WTC11 (cell line): ENCODE measurements at regions not wholly inside any gene's neighbourhood (a gene's known extent, or its start where the extent isn't known, plus 50 kb on each side); places are given as distances from the start of the nearest gene placed in this dataset.

ENCODE experiments used
- ATAC-seq: fragments of 200-7000 bp; cut with Tn5 transposase; 2 replicates; pipeline ENCODE4 v1.10.0; 2021; ENCODE audit warnings: mild to moderate bottlenecking, moderate library complexity
- CTCF ChIA-PET: fragments of 300-600 bp; sonication (Branson Sonifier 250); formaldehyde crosslinking; loops from one replicate; lab custom pipeline; 2021; ENCODE audit warnings: antibody characterized with exemption; lab: Charles Lee
- POLR2A ChIA-PET: fragments of 350-600 bp; sonication (Branson Sonifier 250); formaldehyde crosslinking; loops from one replicate; lab custom pipeline; 2021; ENCODE audit warnings: antibody characterized with exemption; lab: Charles Lee
- DNase-seq: peaks from one replicate; pipeline ENCODE4 v3.0.0; 2021; ENCODE audit warnings: low spot score
- H3K27ac Mint-ChIP-seq: 2 replicates; pipeline ENCODE4 v1.8.0; 2021; ENCODE audit warnings: mixed read lengths
- H3K27me3 Mint-ChIP-seq: 2 replicates; pipeline ENCODE4 v1.8.0; 2021; ENCODE audit warnings: low read depth, mild to moderate bottlenecking, moderate library complexity, mixed read lengths
- H3K36me3 Mint-ChIP-seq: 2 replicates; pipeline ENCODE4 v1.8.0; 2021; ENCODE audit warnings: mixed read lengths
- H3K4me1 Mint-ChIP-seq: 2 replicates; pipeline ENCODE4 v1.8.0; 2022; ENCODE audit warnings: mixed read lengths
- H3K4me3 Mint-ChIP-seq: 2 replicates; pipeline ENCODE4 v1.8.0; 2021; ENCODE audit warnings: mild to moderate bottlenecking, moderate library complexity, mixed read lengths
- H3K9me3 Mint-ChIP-seq: 2 replicates; pipeline ENCODE4 v1.8.0; 2021; ENCODE audit warnings: mixed read lengths
- ATF3 ChIP-seq: sonication (generic); formaldehyde crosslinking; conservative IDR thresholded peaks from 2 replicates; pipeline ENCODE4 v1.8.1; 2022; ENCODE audit warnings: mild to moderate bottlenecking, missing genetic modification reagents
- CBFB ChIP-seq: sonication (generic); formaldehyde crosslinking; IDR thresholded peaks from 2 replicates; pipeline ENCODE4 v1.8.1; 2022; ENCODE audit warnings: mild to moderate bottlenecking, low read depth, missing genetic modification reagents
- EMX1 ChIP-seq: fragments of 250-450 bp; sonication (Bioruptor Pico); IDR thresholded peaks from 2 replicates; pipeline ENCODE4 v1.8.0; 2021; ENCODE audit warnings: mild to moderate bottlenecking
- FOXK1 ChIP-seq: sonication (generic); formaldehyde crosslinking; IDR thresholded peaks from 2 replicates; pipeline ENCODE4 v1.8.0; 2022; ENCODE audit warnings: mild to moderate bottlenecking, moderate library complexity, missing genetic modification reagents
- GTF2I ChIP-seq: fragments of 250-450 bp; sonication (Bioruptor Pico); conservative IDR thresholded peaks from 2 replicates; pipeline ENCODE4 v1.4.0; 2021; ENCODE audit warnings: mild to moderate bottlenecking
- IRF2 ChIP-seq: sonication (generic); formaldehyde crosslinking; IDR thresholded peaks from 2 replicates; pipeline ENCODE4 v1.8.0; 2022; ENCODE audit warnings: low read depth, missing genetic modification reagents, borderline replicate concordance
- NR1H2 ChIP-seq: sonication (generic); formaldehyde crosslinking; IDR thresholded peaks from 2 replicates; pipeline ENCODE4 v1.9.0; 2021; ENCODE audit warnings: mild to moderate bottlenecking, moderate library complexity, missing genetic modification reagents
- RELA ChIP-seq: sonication (generic); formaldehyde crosslinking; IDR thresholded peaks from 2 replicates; pipeline ENCODE4 v1.8.1; 2022; ENCODE audit warnings: missing genetic modification reagents, mild to moderate bottlenecking, borderline replicate concordance
- RORB ChIP-seq: fragments of 250-450 bp; sonication (Bioruptor Pico); IDR thresholded peaks from 2 replicates; pipeline ENCODE4 v1.9.0; 2021; ENCODE audit warnings: mild to moderate bottlenecking
- SP1 ChIP-seq: sonication (generic); formaldehyde crosslinking; conservative IDR thresholded peaks from 2 replicates; pipeline ENCODE4 v1.8.1; 2022; ENCODE audit warnings: missing genetic modification reagents
- TEAD4 ChIP-seq: sonication (generic); formaldehyde crosslinking; IDR thresholded peaks from 2 replicates; pipeline ENCODE4 v1.8.0; 2022; ENCODE audit warnings: mild to moderate bottlenecking, missing genetic modification reagents
- USF2 ChIP-seq: sonication (generic); formaldehyde crosslinking; IDR thresholded peaks from 2 replicates; pipeline ENCODE4 v1.8.1; 2023; ENCODE audit warnings: mild to moderate bottlenecking, missing genetic modification reagents, moderate library complexity
- ZNF532 ChIP-seq: fragments of 250-450 bp; sonication (Bioruptor Pico); IDR thresholded peaks from 2 replicates; pipeline ENCODE4 v1.9.0; 2021; ENCODE audit warnings: mild to moderate bottlenecking, borderline replicate concordance
- TF ChIP-seq, protein P1 (sequence below): sonication (generic); formaldehyde crosslinking; IDR thresholded peaks from 2 replicates; pipeline ENCODE4 v1.8.1; 2023; ENCODE audit warnings: mild to moderate bottlenecking, missing genetic modification reagents, moderate library complexity
- TF ChIP-seq, protein P2 (sequence below): sonication (generic); formaldehyde crosslinking; IDR thresholded peaks from 2 replicates; pipeline ENCODE4 v1.8.1; 2023; ENCODE audit warnings: mild to moderate bottlenecking, missing genetic modification reagents
- TF ChIP-seq, protein P3 (sequence below): sonication (generic); formaldehyde crosslinking; IDR thresholded peaks from 2 replicates; pipeline ENCODE4 v1.8.1; 2023; ENCODE audit warnings: mild to moderate bottlenecking, moderate library complexity, missing genetic modification reagents
- TF ChIP-seq, protein P4 (sequence below): sonication (generic); formaldehyde crosslinking; IDR thresholded peaks from 2 replicates; pipeline ENCODE4 v1.8.1; 2023; ENCODE audit warnings: mild to moderate bottlenecking, missing genetic modification reagents
- TF ChIP-seq, protein P5 (sequence below): sonication (generic); formaldehyde crosslinking; IDR thresholded peaks from 2 replicates; pipeline ENCODE4 v1.8.0; 2022; ENCODE audit warnings: mild to moderate bottlenecking, missing genetic modification reagents

- no peak for TF ChIP-seq CBFB (CRISPR knock-in tag)
These were observed 240.5 kb upstream of the CCNH start (continued) for GRCh38 chr5:87653242-87653641.

DNA sequence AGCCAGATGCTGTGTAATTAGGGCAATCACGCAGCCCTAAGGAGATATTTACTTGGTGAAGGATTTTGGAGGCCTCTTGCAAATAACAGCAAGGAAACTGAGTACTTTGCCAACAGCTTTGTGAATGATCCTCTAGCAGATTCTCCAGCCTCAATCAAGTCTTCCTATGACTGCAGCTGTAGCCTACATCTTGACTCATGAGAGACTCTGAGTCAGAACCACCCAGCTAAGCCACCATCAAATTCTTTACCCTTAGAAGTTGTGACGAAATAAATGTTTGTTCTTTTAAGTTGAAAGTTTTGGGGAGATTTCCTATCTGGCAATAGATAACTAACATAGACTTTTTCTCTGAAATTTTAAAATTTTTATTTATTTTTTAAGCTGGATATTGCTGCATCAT is 237.6 kb upstream of the CCNH start:
- ChIA-PET CTCF (interaction anchor here (0.6 kb wide), 1 partner anchor 20 kb away, joined by 4 read pairs; no protein-coding TSS in a partner anchor), POLR2A (no interaction called here)
- no peak for ATAC-seq
- DNase-seq = no peak
- peaks cover 5% of the 10 kb centered on the region for H3K4me1 Mint-ChIP-seq
- H3K4me3 Mint-ChIP-seq = no peak overlapping the region
- no peaks in the 10 kb centered on the region for H3K9me3 Mint-ChIP-seq
- no peaks in the 10 kb centered on the region for H3K36me3 Mint-ChIP-seq
- no peaks in the 10 kb centered on the region for H3K27me3 Mint-ChIP-seq
- TF ChIP-seq FOXK1 (no peak), ATF3 (no peak), GTF2I (CRISPR knock-in tag) (no peak), NR1H2 (CRISPR knock-in tag) (no peak), RORB (no peak), IRF2 (CRISPR knock-in tag) (no peak)
- TF ChIP-seq, protein P1, sequence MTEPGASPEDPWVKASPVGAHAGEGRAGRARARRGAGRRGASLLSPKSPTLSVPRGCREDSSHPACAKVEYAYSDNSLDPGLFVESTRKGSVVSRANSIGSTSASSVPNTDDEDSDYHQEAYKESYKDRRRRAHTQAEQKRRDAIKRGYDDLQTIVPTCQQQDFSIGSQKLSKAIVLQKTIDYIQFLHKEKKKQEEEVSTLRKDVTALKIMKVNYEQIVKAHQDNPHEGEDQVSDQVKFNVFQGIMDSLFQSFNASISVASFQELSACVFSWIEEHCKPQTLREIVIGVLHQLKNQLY (CRISPR knock-in tag) = no peak
- TF ChIP-seq, protein P2, sequence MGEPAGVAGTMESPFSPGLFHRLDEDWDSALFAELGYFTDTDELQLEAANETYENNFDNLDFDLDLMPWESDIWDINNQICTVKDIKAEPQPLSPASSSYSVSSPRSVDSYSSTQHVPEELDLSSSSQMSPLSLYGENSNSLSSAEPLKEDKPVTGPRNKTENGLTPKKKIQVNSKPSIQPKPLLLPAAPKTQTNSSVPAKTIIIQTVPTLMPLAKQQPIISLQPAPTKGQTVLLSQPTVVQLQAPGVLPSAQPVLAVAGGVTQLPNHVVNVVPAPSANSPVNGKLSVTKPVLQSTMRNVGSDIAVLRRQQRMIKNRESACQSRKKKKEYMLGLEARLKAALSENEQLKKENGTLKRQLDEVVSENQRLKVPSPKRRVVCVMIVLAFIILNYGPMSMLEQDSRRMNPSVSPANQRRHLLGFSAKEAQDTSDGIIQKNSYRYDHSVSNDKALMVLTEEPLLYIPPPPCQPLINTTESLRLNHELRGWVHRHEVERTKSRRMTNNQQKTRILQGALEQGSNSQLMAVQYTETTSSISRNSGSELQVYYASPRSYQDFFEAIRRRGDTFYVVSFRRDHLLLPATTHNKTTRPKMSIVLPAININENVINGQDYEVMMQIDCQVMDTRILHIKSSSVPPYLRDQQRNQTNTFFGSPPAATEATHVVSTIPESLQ (CRISPR knock-in tag) = no peak
- no peak overlapping the region for H3K27ac Mint-ChIP-seq

DNA sequence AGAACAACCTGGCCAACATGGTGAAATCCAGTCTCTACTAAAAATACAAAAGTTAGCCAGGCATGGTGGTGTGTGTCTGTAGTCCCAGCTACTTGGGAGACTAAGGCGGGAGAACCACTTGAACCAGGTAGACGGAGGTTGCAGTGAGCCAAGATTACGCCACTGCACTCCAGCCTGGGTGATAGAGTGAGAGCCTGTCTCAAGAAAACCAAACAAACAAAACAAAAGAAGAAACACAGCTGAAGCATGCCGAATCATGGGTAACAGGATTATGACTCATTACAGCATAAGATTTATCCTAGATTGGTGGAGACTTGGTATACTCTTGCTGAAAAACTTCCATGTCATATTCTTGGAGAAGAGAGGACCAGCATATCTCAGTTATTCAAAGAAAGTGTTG is 236.7 kb upstream of the CCNH start:
- Mint-ChIP-seq H3K36me3 (no peaks in the 10 kb centered on the region), H3K4me1 (peaks cover 6% of the 10 kb centered on the region), H3K27ac (no peak overlapping the region), H3K4me3 (no peak overlapping the region), H3K27me3 (no peaks in the 10 kb centered on the region), H3K9me3 (no peaks in the 10 kb centered on the region)
- ATAC-seq (no peak), DNase-seq (no peak)
- ChIA-PET POLR2A (no interaction called here), CTCF (no interaction called here)
- TF ChIP-seq ZNF532 (CRISPR knock-in tag) (no peak), USF2 (CRISPR knock-in tag) (no peak), SP1 (CRISPR knock-in tag) (no peak), TEAD4 (no peak), RELA (no peak), EMX1 (CRISPR knock-in tag) (no peak), NR1H2 (CRISPR knock-in tag) (no peak)
- TF ChIP-seq, protein P3, sequence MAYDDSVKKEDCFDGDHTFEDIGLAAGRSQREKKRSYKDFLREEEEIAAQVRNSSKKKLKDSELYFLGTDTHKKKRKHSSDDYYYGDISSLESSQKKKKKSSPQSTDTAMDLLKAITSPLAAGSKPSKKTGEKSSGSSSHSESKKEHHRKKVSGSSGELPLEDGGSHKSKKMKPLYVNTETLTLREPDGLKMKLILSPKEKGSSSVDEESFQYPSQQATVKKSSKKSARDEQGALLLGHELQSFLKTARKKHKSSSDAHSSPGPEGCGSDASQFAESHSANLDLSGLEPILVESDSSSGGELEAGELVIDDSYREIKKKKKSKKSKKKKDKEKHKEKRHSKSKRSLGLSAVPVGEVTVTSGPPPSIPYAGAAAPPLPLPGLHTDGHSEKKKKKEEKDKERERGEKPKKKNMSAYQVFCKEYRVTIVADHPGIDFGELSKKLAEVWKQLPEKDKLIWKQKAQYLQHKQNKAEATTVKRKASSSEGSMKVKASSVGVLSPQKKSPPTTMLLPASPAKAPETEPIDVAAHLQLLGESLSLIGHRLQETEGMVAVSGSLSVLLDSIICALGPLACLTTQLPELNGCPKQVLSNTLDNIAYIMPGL = no peak
- TF ChIP-seq, protein P4, sequence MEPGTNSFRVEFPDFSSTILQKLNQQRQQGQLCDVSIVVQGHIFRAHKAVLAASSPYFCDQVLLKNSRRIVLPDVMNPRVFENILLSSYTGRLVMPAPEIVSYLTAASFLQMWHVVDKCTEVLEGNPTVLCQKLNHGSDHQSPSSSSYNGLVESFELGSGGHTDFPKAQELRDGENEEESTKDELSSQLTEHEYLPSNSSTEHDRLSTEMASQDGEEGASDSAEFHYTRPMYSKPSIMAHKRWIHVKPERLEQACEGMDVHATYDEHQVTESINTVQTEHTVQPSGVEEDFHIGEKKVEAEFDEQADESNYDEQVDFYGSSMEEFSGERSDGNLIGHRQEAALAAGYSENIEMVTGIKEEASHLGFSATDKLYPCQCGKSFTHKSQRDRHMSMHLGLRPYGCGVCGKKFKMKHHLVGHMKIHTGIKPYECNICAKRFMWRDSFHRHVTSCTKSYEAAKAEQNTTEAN (CRISPR knock-in tag) = no peak
- TF ChIP-seq, protein P5, sequence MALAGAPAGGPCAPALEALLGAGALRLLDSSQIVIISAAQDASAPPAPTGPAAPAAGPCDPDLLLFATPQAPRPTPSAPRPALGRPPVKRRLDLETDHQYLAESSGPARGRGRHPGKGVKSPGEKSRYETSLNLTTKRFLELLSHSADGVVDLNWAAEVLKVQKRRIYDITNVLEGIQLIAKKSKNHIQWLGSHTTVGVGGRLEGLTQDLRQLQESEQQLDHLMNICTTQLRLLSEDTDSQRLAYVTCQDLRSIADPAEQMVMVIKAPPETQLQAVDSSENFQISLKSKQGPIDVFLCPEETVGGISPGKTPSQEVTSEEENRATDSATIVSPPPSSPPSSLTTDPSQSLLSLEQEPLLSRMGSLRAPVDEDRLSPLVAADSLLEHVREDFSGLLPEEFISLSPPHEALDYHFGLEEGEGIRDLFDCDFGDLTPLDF (CRISPR knock-in tag) = no peak
